NCI-H2107 (cell line): ENCODE measurements at regions not wholly inside any gene's neighbourhood (a gene's known extent, or its start where the extent isn't known, plus 50 kb on each side); places are given as distances from the start of the nearest gene placed in this dataset.

ENCODE experiments used
- DNase-seq: peaks from one replicate; lab custom pipeline; 2025; lab: John Stamatoyannopoulos, UW

- no peak for DNase-seq
Observed at GRCh38 chr11:71201936-71202597, 50.3 kb downstream of the SHANK2 start.

GRCh38 chr11:71201231-71201630, 51.1 kb downstream of the SHANK2 start:
- no peak for DNase-seq

GRCh38 chr11:71200761-71201160, 51.6 kb downstream of the SHANK2 start:
- no peak for DNase-seq

- DNase-seq, result no peak
Observed at GRCh38 chr11:71200172-71200716, 52.1 kb downstream of the SHANK2 start.

GRCh38 chr11:71199226-71199820, 53.1 kb downstream of the SHANK2 start:
- DNase-seq, result no peak

GRCh38 chr11:71198823-71199165, 53.6 kb downstream of the SHANK2 start:
- no peak for DNase-seq

- no peak for DNase-seq
Observed at GRCh38 chr11:71198141-71198822, 54.1 kb downstream of the SHANK2 start.

- DNase-seq, result no peak
Observed at GRCh38 chr11:71197096-71197495, 55.3 kb downstream of the SHANK2 start.

GRCh38 chr11:71194710-71195109, 57.7 kb downstream of the SHANK2 start:
- no peak for DNase-seq

GRCh38 chr11:71193431-71193830, 58.9 kb downstream of the SHANK2 start:
- DNase-seq, result no peak

GRCh38 chr11:71192629-71193028, 59.7 kb downstream of the SHANK2 start:
- DNase-seq, result no peak

GRCh38 chr11:71191201-71191600, 61.2 kb downstream of the SHANK2 start:
- DNase-seq, result no peak

- DNase-seq, result no peak
Observed at GRCh38 chr11:71190551-71190950, 61.8 kb downstream of the SHANK2 start.

GRCh38 chr11:71189768-71190315, 62.5 kb downstream of the SHANK2 start:
- no peak for DNase-seq

GRCh38 chr11:71188886-71189767, 63.2 kb downstream of the SHANK2 start:
- DNase-seq, result no peak

- DNase-seq, result no peak
Observed at GRCh38 chr11:71188073-71188472, 64.3 kb downstream of the SHANK2 start.

- DNase-seq, result no peak
Observed at GRCh38 chr11:71186806-71187205, 65.6 kb downstream of the SHANK2 start.

- no peak for DNase-seq
Observed at GRCh38 chr11:71185411-71185810, 67.0 kb downstream of the SHANK2 start.

- DNase-seq, result no peak
Observed at GRCh38 chr11:71184421-71185210, 67.8 kb downstream of the SHANK2 start.

- DNase-seq, result no peak
Observed at GRCh38 chr11:71183878-71184277, 68.5 kb downstream of the SHANK2 start.
